ENCODE measurements at regions not wholly inside any gene's neighbourhood (a gene's known extent, or its start where the extent isn't known, plus 50 kb on each side); places are given as distances from the start of the nearest gene placed in this dataset.

DNA sequence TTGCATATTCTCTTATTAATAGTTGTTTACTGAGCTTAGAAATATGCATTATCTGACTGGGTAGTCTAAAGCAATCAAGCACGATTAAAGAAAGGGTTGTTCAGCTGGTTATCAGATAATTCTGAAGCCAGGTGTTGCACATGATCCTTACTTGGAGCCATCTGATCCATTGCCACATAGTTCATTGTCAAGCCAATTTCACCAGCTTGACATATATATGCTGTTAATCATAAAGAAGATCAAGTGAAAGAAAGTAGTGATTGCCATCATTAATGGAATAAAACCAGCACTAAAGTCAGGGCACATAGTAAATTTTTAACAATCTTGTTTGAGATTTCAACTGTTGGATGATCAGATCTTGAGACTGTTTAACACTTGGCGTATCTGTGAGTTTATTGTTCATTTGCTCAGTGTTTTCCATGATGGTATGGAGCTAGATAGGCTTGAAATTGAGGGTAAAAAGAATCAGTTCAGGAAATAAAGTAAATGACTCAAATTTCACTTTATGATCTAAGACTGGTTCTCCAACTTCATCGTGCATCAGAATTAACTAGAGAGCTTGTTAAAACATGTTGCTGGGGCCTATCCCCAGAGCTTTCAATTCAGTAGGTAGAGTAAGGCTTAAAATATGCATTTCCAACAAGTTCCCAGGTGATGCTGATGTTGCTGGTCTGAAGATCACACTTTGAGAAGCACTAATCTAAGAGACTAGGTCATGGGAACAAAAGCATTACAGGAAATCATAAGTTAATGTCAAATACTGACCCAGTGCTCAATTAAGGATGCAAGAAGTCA lies 539.6 kb downstream of the SATB2 start:
- H3K9me3 ChIP-seq (ENCODE audit: insufficient read depth, low read length), result no peaks in the 10 kb centered on the region
- H3K79me2 ChIP-seq (ENCODE audit: low read length), result no peaks in the 10 kb centered on the region
- H3K4me3 ChIP-seq (ENCODE audit: low read length), result no peak overlapping the region
- no peak overlapping the region for H3K4me2 ChIP-seq (ENCODE audit: low read length)
- peaks cover 19% of the 10 kb centered on the region for H3K27me3 ChIP-seq (ENCODE audit: low read depth, low read length)
- no peaks in the 10 kb centered on the region for H3K36me3 ChIP-seq (replicated peaks; ENCODE audit: low read depth, low read length)
- no peak overlapping the region for H3K27ac ChIP-seq (ENCODE audit: low read length)
- TF ChIP-seq, protein P1, sequence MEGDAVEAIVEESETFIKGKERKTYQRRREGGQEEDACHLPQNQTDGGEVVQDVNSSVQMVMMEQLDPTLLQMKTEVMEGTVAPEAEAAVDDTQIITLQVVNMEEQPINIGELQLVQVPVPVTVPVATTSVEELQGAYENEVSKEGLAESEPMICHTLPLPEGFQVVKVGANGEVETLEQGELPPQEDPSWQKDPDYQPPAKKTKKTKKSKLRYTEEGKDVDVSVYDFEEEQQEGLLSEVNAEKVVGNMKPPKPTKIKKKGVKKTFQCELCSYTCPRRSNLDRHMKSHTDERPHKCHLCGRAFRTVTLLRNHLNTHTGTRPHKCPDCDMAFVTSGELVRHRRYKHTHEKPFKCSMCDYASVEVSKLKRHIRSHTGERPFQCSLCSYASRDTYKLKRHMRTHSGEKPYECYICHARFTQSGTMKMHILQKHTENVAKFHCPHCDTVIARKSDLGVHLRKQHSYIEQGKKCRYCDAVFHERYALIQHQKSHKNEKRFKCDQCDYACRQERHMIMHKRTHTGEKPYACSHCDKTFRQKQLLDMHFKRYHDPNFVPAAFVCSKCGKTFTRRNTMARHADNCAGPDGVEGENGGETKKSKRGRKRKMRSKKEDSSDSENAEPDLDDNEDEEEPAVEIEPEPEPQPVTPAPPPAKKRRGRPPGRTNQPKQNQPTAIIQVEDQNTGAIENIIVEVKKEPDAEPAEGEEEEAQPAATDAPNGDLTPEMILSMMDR (IDR thresholded peaks at IDR 0.05; ENCODE audit: low read depth, low read length), result no peak
- TF ChIP-seq EZH2phosphoT487 (IDR thresholded peaks at IDR 0.05; ENCODE audit: low read depth), result no peak
- H4K20me1 ChIP-seq (ENCODE audit: insufficient read depth, low read length), result peaks cover 3% of the 10 kb centered on the region; the same call in 1 of the 2 replicates
- peaks cover 15% of the 10 kb centered on the region for H3K4me1 ChIP-seq (ENCODE audit: low read length)
- no peak overlapping the region for H2AFZ ChIP-seq (ENCODE audit: low read depth, low read length)
- H3K9ac ChIP-seq (ENCODE audit: low read length), result no peak overlapping the region

DNA sequence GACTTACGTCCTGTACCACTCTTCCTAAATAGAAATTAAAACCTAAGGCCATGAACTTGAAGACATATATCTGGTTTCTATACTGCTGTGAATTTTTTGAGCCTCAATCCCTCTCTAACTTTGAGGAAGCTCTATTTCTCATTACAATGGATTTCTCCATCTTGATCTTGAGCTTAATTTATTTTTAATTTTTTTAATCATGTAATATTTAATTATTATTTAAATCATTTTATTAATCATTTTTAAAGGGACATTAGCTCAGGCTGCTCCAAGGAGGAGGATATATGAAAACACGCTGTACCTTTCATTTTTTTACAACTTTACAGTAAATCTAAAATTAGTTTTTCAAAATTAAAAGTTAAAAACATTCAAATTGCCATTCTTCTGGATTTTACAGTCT lies 540.5 kb downstream of the SATB2 start:
- Histone ChIP-seq H3K27me3 (ENCODE audit: low read depth, low read length) (peaks cover 19% of the 10 kb centered on the region), H3K36me3 (replicated peaks; ENCODE audit: low read depth, low read length) (no peaks in the 10 kb centered on the region), H4K20me1 (ENCODE audit: insufficient read depth, low read length) (peaks cover 3% of the 10 kb centered on the region; the same call in 1 of the 2 replicates), H2AFZ (ENCODE audit: low read depth, low read length) (no peak overlapping the region), H3K9me3 (ENCODE audit: insufficient read depth, low read length) (no peaks in the 10 kb centered on the region), H3K4me1 (ENCODE audit: low read length) (peaks cover 15% of the 10 kb centered on the region), H3K27ac (ENCODE audit: low read length) (no peak overlapping the region), H3K4me2 (ENCODE audit: low read length) (no peak overlapping the region), H3K79me2 (ENCODE audit: low read length) (no peaks in the 10 kb centered on the region), H3K4me3 (ENCODE audit: low read length) (no peak overlapping the region), H3K9ac (ENCODE audit: low read length) (no peak overlapping the region)
- TF ChIP-seq, protein P1 (IDR thresholded peaks at IDR 0.05; ENCODE audit: low read depth, low read length), result no peak
- TF ChIP-seq EZH2phosphoT487 (IDR thresholded peaks at IDR 0.05; ENCODE audit: low read depth), result no peak

DNA sequence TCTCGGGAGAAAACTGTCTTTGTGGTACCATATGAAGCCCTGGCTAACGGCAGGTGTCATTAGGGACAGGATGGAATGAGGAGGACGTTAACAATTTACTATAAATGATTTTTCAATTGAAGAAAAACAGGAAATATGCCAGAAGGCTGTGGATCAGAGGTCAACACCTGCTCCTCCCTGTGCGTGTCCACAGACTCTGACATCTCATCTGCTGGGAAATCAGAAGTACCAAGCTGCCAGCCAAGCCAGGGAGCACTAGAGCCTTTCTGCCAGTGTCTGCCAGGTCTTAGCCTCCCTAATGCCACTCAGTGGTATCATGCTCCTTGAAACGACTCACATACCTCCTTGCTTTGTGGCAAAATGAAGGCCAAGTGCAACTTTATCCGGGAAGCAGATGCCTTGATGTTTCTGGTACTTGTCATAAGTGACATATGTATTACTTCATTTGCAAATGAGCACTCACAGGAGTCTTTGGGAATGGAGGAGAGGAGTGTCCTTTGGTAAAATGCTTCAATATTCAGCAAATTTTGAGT lies 541.1 kb downstream of the SATB2 start:
- H3K27me3 ChIP-seq (ENCODE audit: low read depth, low read length), result peaks cover 20% of the 10 kb centered on the region

More for the DNA sequence above, 541.1 kb downstream of the SATB2 start:
- no peak overlapping the region for H3K4me3 ChIP-seq (ENCODE audit: low read length)
- H3K79me2 ChIP-seq (ENCODE audit: low read length), result no peaks in the 10 kb centered on the region
- H3K36me3 ChIP-seq (replicated peaks; ENCODE audit: low read depth, low read length), result no peaks in the 10 kb centered on the region
- no peak for TF ChIP-seq EZH2phosphoT487 (IDR thresholded peaks at IDR 0.05; ENCODE audit: low read depth)
- TF ChIP-seq, protein P1 (IDR thresholded peaks at IDR 0.05; ENCODE audit: low read depth, low read length), result no peak
- peaks cover 15% of the 10 kb centered on the region for H3K4me1 ChIP-seq (ENCODE audit: low read length)
- H2AFZ ChIP-seq (ENCODE audit: low read depth, low read length), result no peak overlapping the region
- no peak overlapping the region for H3K4me2 ChIP-seq (ENCODE audit: low read length)
- H3K27ac ChIP-seq (ENCODE audit: low read length), result no peak overlapping the region
- H4K20me1 ChIP-seq (ENCODE audit: insufficient read depth, low read length), result peaks cover 3% of the 10 kb centered on the region; the same call in 1 of the 2 replicates
- no peaks in the 10 kb centered on the region for H3K9me3 ChIP-seq (ENCODE audit: insufficient read depth, low read length)
- H3K9ac ChIP-seq (ENCODE audit: low read length), result no peak overlapping the region

All from OCI-LY3 (cell line).